Left lung (tissue), 4 donors: ENCODE measurements at regions not wholly inside any gene's neighbourhood (a gene's known extent, or its start where the extent isn't known, plus 50 kb on each side); places are given as distances from the start of the nearest gene placed in this dataset.

Experiments
- ATAC-seq: fragments of 200-7000 bp; cut with Tn5 transposase; one replicate; pipeline ENCODE4 v1.9.1; 2020; ENCODE audit warnings: moderate library complexity
- DNase-seq, 4 donors: peaks; one replicate each; pipeline ENCODE4 v3.0.0-alpha.2; 2013 to 2020
- H3K27ac ChIP-seq, 2 donors: fragments of 200-600 bp; sonication (generic) in 1 of 2; one replicate each; pipeline versions ENCODE4 v1.5.0 to v1.8.0; 2020 to 2021
- H3K27me3 ChIP-seq, 2 donors: fragments of 200-600 bp; sonication (generic) in 1 of 2; one replicate each; pipeline versions ENCODE4 v1.5.0 to v1.8.0; 2020 to 2021
- H3K36me3 ChIP-seq, 2 donors: fragments of 200-600 bp; sonication (generic) in 1 of 2; one replicate each; pipeline versions ENCODE4 v1.5.0 to v1.8.0; 2020 to 2021
- H3K4me1 ChIP-seq, 2 donors: fragments of 200-600 bp; one replicate each; pipeline ENCODE4 v1.8.0; 2021
- H3K4me3 ChIP-seq, 2 donors: fragments of 200-600 bp; sonication (generic) in 1 of 2; one replicate each; pipeline versions ENCODE4 v1.5.0 to v1.8.0; 2020 to 2021; ENCODE audit warnings: mild to moderate bottlenecking in 1 of 2
- H3K9me3 ChIP-seq, 2 donors: fragments of 200-600 bp; sonication (generic) in 1 of 2; one replicate each; pipeline versions ENCODE4 v1.5.0 to v1.8.0; 2020 to 2021
- intact Hi-C, 2 donors: fragments of 100-400 bp; cut with DNase I; formaldehyde crosslinking; loops; one replicate each; pipeline versions ENCODE4 v1.11.2 to v1.14.2; 2022
- TF ChIP-seq, protein P1 (sequence below), 2 donors: fragments of 200-600 bp; sonication (generic) in 1 of 2; IDR thresholded peaks; one replicate each; pipeline versions ENCODE4 v1.5.0 to v1.8.0; 2021; ENCODE audit warnings: antibody characterized with exemption in 2 of 2
- donor health status: DM: no; HTN: yes; CAD: no.
- donor health status: DM: no; HTN: no; CAD: no.

DNA sequence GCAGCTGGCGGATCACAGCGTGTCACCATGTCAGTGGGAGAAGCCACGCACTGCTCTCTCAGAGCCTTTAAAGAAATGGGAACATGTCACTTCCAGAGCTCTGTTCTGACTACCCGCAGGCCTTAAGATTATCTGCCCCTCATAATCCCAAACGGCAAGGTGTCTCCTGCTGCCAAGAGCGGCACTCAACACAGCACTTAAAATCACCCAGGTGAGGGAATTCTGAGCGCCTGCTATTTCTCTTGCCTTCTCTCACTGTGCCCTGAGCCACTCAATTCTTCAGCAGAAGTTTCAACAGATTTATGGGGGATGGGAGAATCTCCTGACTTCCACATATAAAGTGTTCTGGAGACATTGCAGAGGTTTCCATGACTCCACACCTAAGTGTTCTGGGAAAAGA is 137.9 kb downstream of the LMO4 start:
- intact Hi-C loops = no loop called here
- TF ChIP-seq, protein P1, sequence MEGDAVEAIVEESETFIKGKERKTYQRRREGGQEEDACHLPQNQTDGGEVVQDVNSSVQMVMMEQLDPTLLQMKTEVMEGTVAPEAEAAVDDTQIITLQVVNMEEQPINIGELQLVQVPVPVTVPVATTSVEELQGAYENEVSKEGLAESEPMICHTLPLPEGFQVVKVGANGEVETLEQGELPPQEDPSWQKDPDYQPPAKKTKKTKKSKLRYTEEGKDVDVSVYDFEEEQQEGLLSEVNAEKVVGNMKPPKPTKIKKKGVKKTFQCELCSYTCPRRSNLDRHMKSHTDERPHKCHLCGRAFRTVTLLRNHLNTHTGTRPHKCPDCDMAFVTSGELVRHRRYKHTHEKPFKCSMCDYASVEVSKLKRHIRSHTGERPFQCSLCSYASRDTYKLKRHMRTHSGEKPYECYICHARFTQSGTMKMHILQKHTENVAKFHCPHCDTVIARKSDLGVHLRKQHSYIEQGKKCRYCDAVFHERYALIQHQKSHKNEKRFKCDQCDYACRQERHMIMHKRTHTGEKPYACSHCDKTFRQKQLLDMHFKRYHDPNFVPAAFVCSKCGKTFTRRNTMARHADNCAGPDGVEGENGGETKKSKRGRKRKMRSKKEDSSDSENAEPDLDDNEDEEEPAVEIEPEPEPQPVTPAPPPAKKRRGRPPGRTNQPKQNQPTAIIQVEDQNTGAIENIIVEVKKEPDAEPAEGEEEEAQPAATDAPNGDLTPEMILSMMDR (IDR thresholded peaks at IDR 0.05) = no peak
- no peak overlapping the region for H3K27ac ChIP-seq

DNA sequence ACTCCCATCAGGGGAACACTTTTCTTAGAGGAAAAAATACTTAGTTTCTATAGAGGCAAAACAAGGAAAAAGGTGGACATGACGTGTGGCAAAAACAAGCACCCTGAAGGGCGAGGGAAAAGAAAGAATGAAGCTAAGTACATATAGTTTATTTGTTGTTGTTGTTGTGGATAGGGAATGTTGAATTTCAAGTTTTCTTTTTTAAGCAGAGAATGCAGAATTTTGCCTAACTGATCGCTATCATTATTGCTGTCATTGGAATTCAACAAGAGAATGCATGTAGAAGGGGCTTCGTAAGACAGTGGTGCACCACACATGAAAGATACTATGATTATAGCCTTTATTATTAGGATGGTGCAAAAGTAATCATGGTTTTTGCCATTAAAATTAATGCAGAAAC is 144.0 kb downstream of the LMO4 start:
- intact Hi-C loops = no loop called here
- ATAC-seq = no peak
- no peaks in the 10 kb centered on the region for H3K9me3 ChIP-seq
- H3K4me1 ChIP-seq = no peaks in the 10 kb centered on the region
- no peak overlapping the region for H3K4me3 ChIP-seq
- H3K27me3 ChIP-seq = no peaks in the 10 kb centered on the region
- TF ChIP-seq, protein P1 (IDR thresholded peaks at IDR 0.05) = no peak
- no peak overlapping the region for H3K27ac ChIP-seq
- H3K36me3 ChIP-seq = no peaks in the 10 kb centered on the region
- no peak for DNase-seq

More for the DNA sequence above, 137.9 kb downstream of the LMO4 start:
- DNase-seq (peak in 1 of 4 donors; percentile 3), ATAC-seq (no peak)
- Histone ChIP-seq H3K27me3 (no peaks in the 10 kb centered on the region), H3K4me1 (peaks cover 0 to 5% of the 10 kb centered on the region in 2 donors), H3K9me3 (no peaks in the 10 kb centered on the region), H3K4me3 (no peak overlapping the region), H3K36me3 (no peaks in the 10 kb centered on the region)

DNA sequence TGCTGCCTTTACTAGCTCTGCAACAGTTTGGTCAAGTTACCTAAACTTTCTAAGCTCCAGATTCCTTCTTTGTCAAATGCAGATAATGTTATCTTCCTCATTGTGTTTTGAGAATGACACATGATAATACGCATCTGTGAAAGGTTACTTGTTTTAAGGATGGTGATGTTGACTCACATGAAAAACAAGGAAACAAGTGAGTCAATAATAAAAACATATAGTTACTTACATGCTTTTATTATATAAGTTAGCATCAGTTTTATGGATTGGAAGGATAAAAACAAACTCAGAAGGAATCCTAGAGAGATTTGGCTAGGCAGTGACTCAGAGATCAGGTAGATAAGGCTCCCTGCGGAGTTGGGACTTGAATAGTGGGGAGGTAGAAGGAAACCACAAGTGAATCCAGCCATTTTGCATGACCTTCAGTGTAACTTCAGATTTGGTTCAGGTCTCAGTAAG is 144.6 kb downstream of the LMO4 start:
- H3K36me3 ChIP-seq = no peaks in the 10 kb centered on the region
- no peaks in the 10 kb centered on the region for H3K9me3 ChIP-seq
- no peaks in the 10 kb centered on the region for H3K27me3 ChIP-seq
- TF ChIP-seq, protein P1 (IDR thresholded peaks at IDR 0.05) = no peak
- H3K27ac ChIP-seq = no peak overlapping the region
- H3K4me1 ChIP-seq = no peaks in the 10 kb centered on the region
- no peak for ATAC-seq
- no peak for DNase-seq
- no peak overlapping the region for H3K4me3 ChIP-seq
- intact Hi-C loops = no loop called here

DNA sequence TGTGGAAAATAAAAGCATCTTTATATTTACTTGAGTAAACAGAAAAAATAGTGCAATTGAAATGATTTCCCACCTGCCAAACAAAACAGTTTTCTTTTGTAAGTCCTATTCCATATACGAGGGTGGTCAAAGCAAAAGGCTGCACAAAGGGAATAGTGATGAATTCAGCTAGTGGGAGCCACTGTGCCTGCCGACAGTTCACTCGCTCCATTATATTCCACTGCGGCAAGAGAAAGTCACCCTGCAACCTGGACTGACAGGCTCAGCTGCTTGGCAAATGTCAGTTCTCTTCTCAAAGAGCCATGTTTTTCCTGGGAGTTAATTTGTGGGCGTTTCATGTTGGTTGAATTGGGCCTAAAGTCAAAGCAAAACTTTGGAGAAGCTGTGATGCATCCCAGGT is 145.4 kb downstream of the LMO4 start:
- Histone ChIP-seq H3K9me3 (no peaks in the 10 kb centered on the region), H3K36me3 (no peaks in the 10 kb centered on the region), H3K27ac (no peak overlapping the region), H3K4me3 (no peak overlapping the region), H3K27me3 (no peaks in the 10 kb centered on the region), H3K4me1 (no peaks in the 10 kb centered on the region)
- no peak for DNase-seq
- intact Hi-C loops = no loop called here
- TF ChIP-seq, protein P1 (IDR thresholded peaks at IDR 0.05) = no peak
- no peak for ATAC-seq

DNA sequence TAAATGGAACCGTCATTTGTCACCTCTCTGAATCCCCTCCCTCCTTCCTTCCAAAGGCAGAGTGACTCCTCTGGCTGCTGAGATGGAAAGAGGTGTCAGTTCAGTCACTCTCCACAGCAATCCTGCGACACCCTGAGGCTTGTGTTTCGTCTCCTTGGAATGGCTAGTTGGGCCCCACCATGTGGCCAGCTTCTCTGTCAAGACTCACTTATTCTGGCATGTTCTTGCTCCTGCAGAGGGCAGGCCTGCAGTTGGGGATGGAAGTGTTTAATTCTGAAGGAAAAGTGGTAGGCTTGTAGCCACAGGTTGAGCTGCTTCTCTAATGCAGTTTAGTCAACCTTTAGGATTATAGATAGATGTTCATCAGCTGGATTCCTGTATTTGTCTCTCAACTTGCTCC is 149.6 kb downstream of the LMO4 start:
- DNase-seq = no peak
- TF ChIP-seq, protein P1 (IDR thresholded peaks at IDR 0.05) = no peak
- peak; percentile 29 for ATAC-seq

More for the DNA sequence above, 149.6 kb downstream of the LMO4 start:
- Histone ChIP-seq H3K9me3 (no peaks in the 10 kb centered on the region), H3K4me3 (no peak overlapping the region), H3K4me1 (no peaks in the 10 kb centered on the region), H3K36me3 (no peaks in the 10 kb centered on the region), H3K27me3 (no peaks in the 10 kb centered on the region), H3K27ac (no peak overlapping the region)
- intact Hi-C loops = no loop called here
